ENCODE measurements at regions not wholly inside any gene's neighbourhood (a gene's known extent, or its start where the extent isn't known, plus 50 kb on each side); places are given as distances from the start of the nearest gene placed in this dataset.

- TF ChIP-seq ATF6 (CRISPR knock-in tag; conservative IDR thresholded peaks at IDR 0.05), result no peak
- TF ChIP-seq POLR2A (IDR thresholded peaks at IDR 0.05; ENCODE audit: insufficient read depth in 1 of 2, low read depth in 2 of 2, low read length in 2 of 2), result no peak
- TF ChIP-seq, protein P1, sequence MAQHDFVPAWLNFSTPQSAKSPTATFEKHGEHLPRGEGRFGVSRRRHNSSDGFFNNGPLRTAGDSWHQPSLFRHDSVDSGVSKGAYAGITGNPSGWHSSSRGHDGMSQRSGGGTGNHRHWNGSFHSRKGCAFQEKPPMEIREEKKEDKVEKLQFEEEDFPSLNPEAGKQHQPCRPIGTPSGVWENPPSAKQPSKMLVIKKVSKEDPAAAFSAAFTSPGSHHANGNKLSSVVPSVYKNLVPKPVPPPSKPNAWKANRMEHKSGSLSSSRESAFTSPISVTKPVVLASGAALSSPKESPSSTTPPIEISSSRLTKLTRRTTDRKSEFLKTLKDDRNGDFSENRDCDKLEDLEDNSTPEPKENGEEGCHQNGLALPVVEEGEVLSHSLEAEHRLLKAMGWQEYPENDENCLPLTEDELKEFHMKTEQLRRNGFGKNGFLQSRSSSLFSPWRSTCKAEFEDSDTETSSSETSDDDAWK (CRISPR knock-in tag; IDR thresholded peaks at IDR 0.05), result no peak
- no peak for TF ChIP-seq ZMYM2 (CRISPR knock-in tag; IDR thresholded peaks at IDR 0.05)
- no peak for TF ChIP-seq ZBTB26 (CRISPR knock-in tag; IDR thresholded peaks at IDR 0.05; ENCODE audit: borderline replicate concordance)
These were observed 135.7 kb upstream of the STEAP4 start for GRCh38 chr7:88442413-88442812.
